GM23338 (cell line): ENCODE measurements at regions not wholly inside any gene's neighbourhood (a gene's known extent, or its start where the extent isn't known, plus 50 kb on each side); places are given as distances from the start of the nearest gene placed in this dataset.

Experiments
- CTCF ChIP-seq, 2 experiments: fragments of 200-600 bp in 1 of 2; sonication (generic) in 1 of 2; conservative IDR thresholded peaks; 2 replicates each; pipeline versions ENCODE4 v1.5.1 to v1.6.1; 2016 to 2017; ENCODE audit warnings: antibody characterized with exemption in 2 of 2, low read depth in 2 of 2, mild to moderate bottlenecking in 2 of 2, moderate library complexity in 1 of 2
- EZH2phosphoT487 ChIP-seq: fragments of 200-600 bp; sonication (generic); IDR thresholded peaks from one replicate; pipeline ENCODE4 v1.8.1; 2018; ENCODE audit warnings: antibody characterized with exemption; ENCODE audit not compliant: unreplicated experiment
- REST ChIP-seq: IDR thresholded peaks from one replicate; pipeline ENCODE4 v1.6.1; 2018; ENCODE audit warnings: antibody characterized with exemption; ENCODE audit not compliant: unreplicated experiment

- no peak for TF ChIP-seq EZH2phosphoT487
- TF ChIP-seq CTCF (conservative IDR thresholded peaks at IDR 0.05; ENCODE audit: low read depth in 2 of 2): no peak
- no peak for TF ChIP-seq REST
Measured at GRCh38 chr1:199875337-199875736, 152.2 kb upstream of the NR5A2 start.
